ENCODE measurements at regions not wholly inside any gene's neighbourhood (a gene's known extent, or its start where the extent isn't known, plus 50 kb on each side); places are given as distances from the start of the nearest gene placed in this dataset.

DNA sequence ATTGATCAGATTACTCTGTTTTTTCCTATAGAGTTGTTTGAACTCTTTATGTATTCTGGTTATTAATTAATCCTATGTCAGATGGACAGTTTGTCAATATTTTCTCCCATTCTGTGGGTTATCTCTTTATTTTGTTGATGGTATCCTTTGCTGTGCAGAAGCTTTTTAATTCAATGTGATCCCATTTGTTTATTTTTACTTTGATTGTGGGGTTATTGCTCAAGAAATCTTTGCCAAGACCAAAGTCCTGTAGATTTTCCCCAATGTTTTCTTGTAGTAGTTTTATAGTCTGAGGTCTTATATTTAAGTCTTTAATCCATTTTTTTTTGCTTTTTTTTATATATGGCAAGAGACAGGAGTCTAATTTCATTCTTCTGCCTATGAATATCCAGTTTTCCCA lies 86.2 kb upstream of the FIGN start:
- H3K36me3 ChIP-seq (ENCODE audit: insufficient read depth, low read length) = no peaks in the 10 kb centered on the region
- H3K79me2 ChIP-seq (ENCODE audit: low read length) = no peaks in the 10 kb centered on the region
- H3K4me3 ChIP-seq (ENCODE audit: low read length) = no peak overlapping the region
- no peaks in the 10 kb centered on the region for H3K27me3 ChIP-seq (ENCODE audit: low read length)
- no peak overlapping the region for H3K4me2 ChIP-seq (ENCODE audit: low read depth, low read length, poor library complexity, severe bottlenecking)
- no peak for DNase-seq
- H2AFZ ChIP-seq (ENCODE audit: low read length) = no peak overlapping the region
- peaks cover 7% of the 10 kb centered on the region for H3K9me3 ChIP-seq (ENCODE audit: low read length)
- H3K9me2 ChIP-seq (replicated peaks; ENCODE audit: insufficient read depth, low read length) = no peaks in the 10 kb centered on the region
- no peaks in the 10 kb centered on the region for H4K20me1 ChIP-seq (ENCODE audit: insufficient read depth, low read depth, low read length)
- no peaks in the 10 kb centered on the region for H3K4me1 ChIP-seq (ENCODE audit: low read length)
- no peak overlapping the region for H3K9ac ChIP-seq (ENCODE audit: low read length)
- no peak overlapping the region for H3K27ac ChIP-seq (ENCODE audit: low read length)

DNA sequence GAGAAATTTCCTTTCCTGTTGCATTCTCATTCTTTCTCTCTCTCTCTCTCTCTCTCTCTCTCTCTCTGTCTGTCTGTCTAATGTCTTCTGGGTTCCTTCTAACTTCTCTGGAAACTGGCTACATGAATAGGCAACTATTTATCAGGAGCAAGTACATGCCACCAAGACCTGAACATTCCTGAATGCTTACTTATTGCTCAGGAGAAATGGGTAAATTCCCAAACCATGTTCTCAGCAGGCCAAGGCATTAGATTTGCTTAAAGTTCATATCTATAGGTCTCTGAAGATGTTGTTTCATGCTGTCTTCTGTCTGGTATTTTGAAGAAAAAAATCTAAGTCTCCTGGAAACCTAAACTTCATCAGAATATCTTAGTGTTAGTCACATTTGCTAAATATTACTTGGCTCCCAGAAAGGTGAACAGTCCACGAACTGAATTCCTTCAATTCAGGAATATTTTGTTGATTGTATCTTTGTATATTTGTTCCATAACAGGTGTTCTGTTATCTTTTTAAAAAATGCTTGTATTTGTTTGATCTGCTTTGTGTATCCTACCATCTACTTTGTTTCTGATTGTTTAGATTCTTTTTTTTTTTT lies 77.2 kb upstream of the FIGN start:
- no peak overlapping the region for H2AFZ ChIP-seq (ENCODE audit: low read length)
- H3K36me3 ChIP-seq (ENCODE audit: insufficient read depth, low read length) = no peaks in the 10 kb centered on the region
- no peak overlapping the region for H3K4me2 ChIP-seq (ENCODE audit: low read depth, low read length, poor library complexity, severe bottlenecking)
- no peak overlapping the region for H3K4me3 ChIP-seq (ENCODE audit: low read length)
- H3K9ac ChIP-seq (ENCODE audit: low read length) = no peak overlapping the region
- H3K27ac ChIP-seq (ENCODE audit: low read length) = no peak overlapping the region
- no peaks in the 10 kb centered on the region for H3K4me1 ChIP-seq (ENCODE audit: low read length)
- no peaks in the 10 kb centered on the region for H3K79me2 ChIP-seq (ENCODE audit: low read length)
- H3K27me3 ChIP-seq (ENCODE audit: low read length) = no peaks in the 10 kb centered on the region
- H4K20me1 ChIP-seq (ENCODE audit: insufficient read depth, low read depth, low read length) = no peaks in the 10 kb centered on the region
- no peaks in the 10 kb centered on the region for H3K9me2 ChIP-seq (replicated peaks; ENCODE audit: insufficient read depth, low read length)
- no peak for DNase-seq
- no peaks in the 10 kb centered on the region for H3K9me3 ChIP-seq (ENCODE audit: low read length)

DNA sequence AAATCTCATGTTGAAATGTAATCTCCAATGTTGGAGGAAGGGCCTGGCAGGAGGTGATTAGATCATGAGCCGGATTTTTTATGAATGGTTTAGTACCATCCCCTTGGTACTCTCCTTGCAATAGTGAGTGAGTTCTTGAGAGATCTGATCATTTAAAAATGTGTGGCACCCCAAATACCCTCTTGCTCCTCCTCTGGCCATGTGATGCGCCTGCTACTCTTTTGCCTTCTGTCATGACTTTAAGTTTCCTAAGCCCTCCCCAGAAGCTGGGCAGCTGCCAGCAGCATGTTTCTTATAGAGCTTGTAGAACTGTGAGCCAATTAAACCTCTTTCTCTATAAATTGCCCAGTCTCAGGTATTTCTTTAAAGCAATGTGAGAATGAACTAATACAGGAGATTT lies 72.6 kb upstream of the FIGN start:
- no peak overlapping the region for H2AFZ ChIP-seq (ENCODE audit: low read length)
- no peak for DNase-seq
- H3K27ac ChIP-seq (ENCODE audit: low read length) = no peak overlapping the region
- H4K20me1 ChIP-seq (ENCODE audit: insufficient read depth, low read depth, low read length) = no peaks in the 10 kb centered on the region
- H3K79me2 ChIP-seq (ENCODE audit: low read length) = no peaks in the 10 kb centered on the region
- H3K36me3 ChIP-seq (ENCODE audit: insufficient read depth, low read length) = no peaks in the 10 kb centered on the region
- H3K4me2 ChIP-seq (ENCODE audit: low read depth, low read length, poor library complexity, severe bottlenecking) = no peak overlapping the region
- H3K27me3 ChIP-seq (ENCODE audit: low read length) = no peaks in the 10 kb centered on the region
- no peaks in the 10 kb centered on the region for H3K9me3 ChIP-seq (ENCODE audit: low read length)
- no peaks in the 10 kb centered on the region for H3K9me2 ChIP-seq (replicated peaks; ENCODE audit: insufficient read depth, low read length)
- no peak overlapping the region for H3K9ac ChIP-seq (ENCODE audit: low read length)
- no peaks in the 10 kb centered on the region for H3K4me1 ChIP-seq (ENCODE audit: low read length)
- H3K4me3 ChIP-seq (ENCODE audit: low read length) = no peak overlapping the region

DNA sequence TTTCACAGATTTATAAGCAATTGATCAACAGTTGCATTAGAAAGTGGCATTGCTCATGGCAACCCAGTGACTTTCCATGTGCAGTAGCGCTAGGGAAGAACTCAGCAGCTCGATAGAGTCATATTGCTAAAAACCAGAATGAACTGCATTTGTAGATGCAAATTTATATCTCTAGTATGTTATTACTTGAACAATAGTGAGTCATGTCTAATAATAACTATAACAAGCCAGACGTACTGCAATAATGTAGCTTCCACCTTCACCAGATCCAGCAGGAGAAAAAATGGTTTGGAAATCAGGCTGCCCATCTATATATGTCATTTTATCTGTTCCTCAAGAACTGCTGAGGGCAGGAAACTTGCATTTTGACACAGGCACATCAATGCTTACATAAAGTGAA lies 66.5 kb upstream of the FIGN start:
- DNase-seq = no peak
- Histone ChIP-seq H3K4me3 (ENCODE audit: low read length) (no peak overlapping the region), H4K20me1 (ENCODE audit: insufficient read depth, low read depth, low read length) (no peaks in the 10 kb centered on the region), H3K4me2 (ENCODE audit: low read depth, low read length, poor library complexity, severe bottlenecking) (no peak overlapping the region), H3K79me2 (ENCODE audit: low read length) (no peaks in the 10 kb centered on the region), H3K4me1 (ENCODE audit: low read length) (no peaks in the 10 kb centered on the region), H3K27ac (ENCODE audit: low read length) (no peak overlapping the region), H3K9me3 (ENCODE audit: low read length) (no peaks in the 10 kb centered on the region), H3K9ac (ENCODE audit: low read length) (no peak overlapping the region), H3K9me2 (replicated peaks; ENCODE audit: insufficient read depth, low read length) (no peaks in the 10 kb centered on the region), H3K36me3 (ENCODE audit: insufficient read depth, low read length) (no peaks in the 10 kb centered on the region), H3K27me3 (ENCODE audit: low read length) (no peaks in the 10 kb centered on the region), H2AFZ (ENCODE audit: low read length) (no peak overlapping the region)

DNA sequence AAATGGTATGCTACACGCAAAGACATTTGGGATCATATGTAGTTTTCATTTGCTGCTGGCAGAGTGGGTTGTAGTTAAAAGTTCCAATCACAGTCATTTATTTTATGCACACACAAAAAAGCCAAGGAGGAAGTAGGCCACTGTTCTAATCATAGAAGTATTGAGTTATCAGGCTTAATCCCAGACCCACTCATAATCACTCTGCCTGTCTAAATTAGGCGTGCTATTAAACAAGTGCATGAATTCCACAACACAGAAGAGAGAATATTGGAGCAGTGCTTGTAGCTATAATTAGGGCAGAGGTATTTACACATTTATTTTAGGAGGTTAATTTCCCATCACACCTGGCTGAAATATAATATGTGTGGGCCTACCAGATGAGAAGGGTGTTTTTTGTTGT lies 65.7 kb upstream of the FIGN start:
- H3K4me1 ChIP-seq (ENCODE audit: low read length) = no peaks in the 10 kb centered on the region
- H3K4me3 ChIP-seq (ENCODE audit: low read length) = no peak overlapping the region
- H3K36me3 ChIP-seq (ENCODE audit: insufficient read depth, low read length) = no peaks in the 10 kb centered on the region
- H3K27me3 ChIP-seq (ENCODE audit: low read length) = no peaks in the 10 kb centered on the region
- H2AFZ ChIP-seq (ENCODE audit: low read length) = no peak overlapping the region
- no peak overlapping the region for H3K4me2 ChIP-seq (ENCODE audit: low read depth, low read length, poor library complexity, severe bottlenecking)
- no peak overlapping the region for H3K27ac ChIP-seq (ENCODE audit: low read length)
- H4K20me1 ChIP-seq (ENCODE audit: insufficient read depth, low read depth, low read length) = no peaks in the 10 kb centered on the region
- no peaks in the 10 kb centered on the region for H3K9me2 ChIP-seq (replicated peaks; ENCODE audit: insufficient read depth, low read length)
- no peaks in the 10 kb centered on the region for H3K9me3 ChIP-seq (ENCODE audit: low read length)
- DNase-seq = no peak
- H3K9ac ChIP-seq (ENCODE audit: low read length) = no peak overlapping the region
- H3K79me2 ChIP-seq (ENCODE audit: low read length) = no peaks in the 10 kb centered on the region

DNA sequence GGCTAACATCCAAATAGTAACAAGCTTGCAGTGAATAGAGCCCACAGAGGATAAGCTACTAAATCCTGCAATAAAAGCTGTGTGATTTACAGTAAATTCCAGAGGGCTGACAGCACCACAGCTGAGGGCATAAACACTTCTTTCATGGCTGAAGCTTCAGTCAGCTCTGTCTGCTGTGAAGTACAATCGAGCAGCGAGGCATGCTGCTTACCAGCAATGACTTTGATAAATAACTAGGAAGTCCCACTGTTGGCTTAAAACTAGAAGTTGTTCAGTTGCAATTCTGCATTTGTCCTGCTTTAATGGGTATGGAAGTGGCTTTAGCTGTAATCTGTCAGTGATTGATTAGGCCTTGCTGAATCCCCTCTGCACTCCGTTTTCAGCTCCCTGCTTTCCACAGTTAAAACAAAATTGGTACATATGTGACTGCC lies 65.2 kb upstream of the FIGN start:
- Histone ChIP-seq H3K36me3 (ENCODE audit: insufficient read depth, low read length) (no peaks in the 10 kb centered on the region), H3K4me2 (ENCODE audit: low read depth, low read length, poor library complexity, severe bottlenecking) (no peak overlapping the region), H3K9me2 (replicated peaks; ENCODE audit: insufficient read depth, low read length) (no peaks in the 10 kb centered on the region), H3K79me2 (ENCODE audit: low read length) (no peaks in the 10 kb centered on the region), H3K4me3 (ENCODE audit: low read length) (no peak overlapping the region), H2AFZ (ENCODE audit: low read length) (no peak overlapping the region), H3K9ac (ENCODE audit: low read length) (no peak overlapping the region), H3K27me3 (ENCODE audit: low read length) (no peaks in the 10 kb centered on the region), H3K9me3 (ENCODE audit: low read length) (no peaks in the 10 kb centered on the region), H4K20me1 (ENCODE audit: insufficient read depth, low read depth, low read length) (no peaks in the 10 kb centered on the region), H3K27ac (ENCODE audit: low read length) (no peak overlapping the region), H3K4me1 (ENCODE audit: low read length) (no peaks in the 10 kb centered on the region)
- DNase-seq = no peak

DNA sequence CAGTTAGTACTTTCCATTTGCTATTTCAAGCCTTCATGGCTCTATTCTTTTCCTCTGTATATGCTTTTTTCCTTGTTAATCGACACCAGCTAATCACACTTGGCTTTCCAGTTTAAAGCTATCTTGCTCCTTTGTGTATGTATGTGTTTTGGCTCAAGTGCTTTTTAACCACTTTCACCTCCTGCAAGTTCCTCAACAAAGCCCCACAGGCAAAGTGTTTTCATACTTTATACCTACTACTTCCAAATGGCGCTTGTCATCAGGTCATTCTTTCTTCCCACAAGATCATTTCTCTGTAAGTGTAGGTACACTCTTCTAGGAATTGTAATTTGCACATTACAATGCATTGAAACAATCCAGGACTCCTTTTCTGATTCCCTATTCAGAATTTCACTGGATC lies 64.0 kb upstream of the FIGN start:
- no peak overlapping the region for H3K4me3 ChIP-seq (ENCODE audit: low read length)
- H3K27ac ChIP-seq (ENCODE audit: low read length) = no peak overlapping the region
- no peak overlapping the region for H2AFZ ChIP-seq (ENCODE audit: low read length)
- no peak overlapping the region for H3K9ac ChIP-seq (ENCODE audit: low read length)
- no peaks in the 10 kb centered on the region for H3K36me3 ChIP-seq (ENCODE audit: insufficient read depth, low read length)
- H3K9me2 ChIP-seq (replicated peaks; ENCODE audit: insufficient read depth, low read length) = no peaks in the 10 kb centered on the region
- no peak for DNase-seq
- no peaks in the 10 kb centered on the region for H3K4me1 ChIP-seq (ENCODE audit: low read length)
- H3K79me2 ChIP-seq (ENCODE audit: low read length) = no peaks in the 10 kb centered on the region
- no peak overlapping the region for H3K4me2 ChIP-seq (ENCODE audit: low read depth, low read length, poor library complexity, severe bottlenecking)
- no peaks in the 10 kb centered on the region for H3K27me3 ChIP-seq (ENCODE audit: low read length)
- no peaks in the 10 kb centered on the region for H3K9me3 ChIP-seq (ENCODE audit: low read length)
- no peaks in the 10 kb centered on the region for H4K20me1 ChIP-seq (ENCODE audit: insufficient read depth, low read depth, low read length)

DNA sequence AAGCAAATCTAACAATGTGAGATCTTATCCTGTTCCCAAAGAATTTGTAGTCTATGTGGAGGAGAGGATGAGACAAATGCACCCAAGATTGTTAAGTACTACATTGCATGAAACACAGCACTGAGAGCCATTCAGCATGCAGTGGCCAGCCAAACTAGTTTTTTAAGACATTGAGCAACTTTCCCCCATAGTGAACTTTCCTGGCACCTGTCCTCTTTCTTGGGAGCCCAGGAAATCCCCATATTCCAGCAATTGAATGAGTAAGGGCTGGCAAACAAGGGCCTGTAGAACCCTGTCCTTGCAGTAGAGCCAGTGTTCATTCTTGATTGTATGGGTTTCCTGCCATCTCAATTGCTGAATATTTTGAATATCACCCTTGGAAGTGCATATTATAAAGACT lies 58.8 kb upstream of the FIGN start:
- Histone ChIP-seq H4K20me1 (ENCODE audit: insufficient read depth, low read depth, low read length) (no peaks in the 10 kb centered on the region), H3K36me3 (ENCODE audit: insufficient read depth, low read length) (no peaks in the 10 kb centered on the region), H3K27ac (ENCODE audit: low read length) (no peak overlapping the region), H3K9me2 (replicated peaks; ENCODE audit: insufficient read depth, low read length) (no peaks in the 10 kb centered on the region), H3K9me3 (ENCODE audit: low read length) (no peaks in the 10 kb centered on the region), H3K27me3 (ENCODE audit: low read length) (no peaks in the 10 kb centered on the region), H3K79me2 (ENCODE audit: low read length) (no peaks in the 10 kb centered on the region), H3K9ac (ENCODE audit: low read length) (no peak overlapping the region), H3K4me2 (ENCODE audit: low read depth, low read length, poor library complexity, severe bottlenecking) (no peak overlapping the region), H2AFZ (ENCODE audit: low read length) (no peak overlapping the region), H3K4me1 (ENCODE audit: low read length) (no peaks in the 10 kb centered on the region), H3K4me3 (ENCODE audit: low read length) (no peak overlapping the region)
- DNase-seq = no peak

All from Karpas-422 (cell line).